ENCODE measurements at regions not wholly inside any gene's neighbourhood (a gene's known extent, or its start where the extent isn't known, plus 50 kb on each side); places are given as distances from the start of the nearest gene placed in this dataset.

- TF ChIP-seq CTCF (conservative IDR thresholded peaks at IDR 0.05 in 1 of 2, IDR thresholded peaks at IDR 0.05 in 1 of 2; ENCODE audit: extremely low read depth in 1 of 2, insufficient read depth in 1 of 2, low read depth in 1 of 2, low read length in 2 of 2) (no peak), EZH2 (IDR thresholded peaks at IDR 0.05; ENCODE audit: borderline replicate concordance, low read length) (no peak)
Measured at GRCh38 chr6:126795161-126795560, 323.3 kb upstream of the RSPO3 start.

All from mammary epithelial cell (primary cell).